Neural crest cell (in vitro differentiated cells): ENCODE measurements at regions not wholly inside any gene's neighbourhood (a gene's known extent, or its start where the extent isn't known, plus 50 kb on each side); places are given as distances from the start of the nearest gene placed in this dataset.

Experiments
- DNase-seq: peaks from one replicate; pipeline ENCODE4 v3.0.0; 2021; ENCODE audit warnings: low read depth, mixed read lengths, low spot score
- H3K27ac Mint-ChIP-seq: one replicate; pipeline ENCODE4 v1.8.0; 2021; ENCODE audit warnings: mild to moderate bottlenecking, mixed read lengths; ENCODE audit not compliant: unreplicated experiment
- H3K27me3 Mint-ChIP-seq: 2 replicates; pipeline ENCODE4 v1.8.0; 2021; ENCODE audit warnings: low read depth, mild to moderate bottlenecking, mixed read lengths
- H3K36me3 Mint-ChIP-seq: 2 replicates; pipeline ENCODE4 v1.8.0; 2021; ENCODE audit warnings: low read depth, mild to moderate bottlenecking, mixed read lengths
- H3K4me1 Mint-ChIP-seq: 2 replicates; pipeline ENCODE4 v1.8.0; 2021; ENCODE audit warnings: mixed read lengths
- H3K4me3 Mint-ChIP-seq: one replicate; pipeline ENCODE4 v1.8.0; 2021; ENCODE audit warnings: mild to moderate bottlenecking, mixed read lengths
- H3K9me3 Mint-ChIP-seq: 2 replicates; pipeline ENCODE4 v1.8.0; 2021; ENCODE audit warnings: mixed read lengths
- CTCF ChIP-seq: fragments of 200-600 bp; sonication (generic); conservative IDR thresholded peaks from 2 replicates; pipeline ENCODE4 v1.5.0; 2021; ENCODE audit warnings: antibody characterized with exemption, mild to moderate bottlenecking

DNA sequence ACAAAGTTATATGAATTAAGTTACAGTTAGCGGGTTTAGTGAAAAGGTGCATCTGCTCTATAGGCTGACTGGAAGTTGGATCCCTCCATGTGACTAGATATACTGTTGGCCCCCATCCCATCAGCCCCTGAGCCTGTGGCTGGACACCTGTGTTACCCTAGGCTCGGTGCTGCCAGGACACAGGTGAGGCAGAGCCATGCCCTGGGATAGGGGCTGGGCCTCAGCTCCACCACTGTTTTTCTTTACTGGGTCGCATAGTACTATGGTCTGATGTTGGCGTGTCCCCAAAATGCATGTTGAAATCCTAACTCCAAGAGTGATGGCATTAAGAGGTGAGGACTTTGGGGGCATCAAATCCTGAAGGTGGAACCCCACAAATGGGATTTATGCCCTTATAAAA is 638.6 kb upstream of the ID2 start:
- DNase-seq, result no peak
- H3K27ac Mint-ChIP-seq, result no peak overlapping the region
- H3K27me3 Mint-ChIP-seq, result no peaks in the 10 kb centered on the region
- H3K9me3 Mint-ChIP-seq, result peaks cover 13% of the 10 kb centered on the region
- H3K4me3 Mint-ChIP-seq, result no peak overlapping the region
- no peak for TF ChIP-seq CTCF
- peaks cover 11% of the 10 kb centered on the region for H3K4me1 Mint-ChIP-seq
- H3K36me3 Mint-ChIP-seq, result peaks cover 7% of the 10 kb centered on the region

DNA sequence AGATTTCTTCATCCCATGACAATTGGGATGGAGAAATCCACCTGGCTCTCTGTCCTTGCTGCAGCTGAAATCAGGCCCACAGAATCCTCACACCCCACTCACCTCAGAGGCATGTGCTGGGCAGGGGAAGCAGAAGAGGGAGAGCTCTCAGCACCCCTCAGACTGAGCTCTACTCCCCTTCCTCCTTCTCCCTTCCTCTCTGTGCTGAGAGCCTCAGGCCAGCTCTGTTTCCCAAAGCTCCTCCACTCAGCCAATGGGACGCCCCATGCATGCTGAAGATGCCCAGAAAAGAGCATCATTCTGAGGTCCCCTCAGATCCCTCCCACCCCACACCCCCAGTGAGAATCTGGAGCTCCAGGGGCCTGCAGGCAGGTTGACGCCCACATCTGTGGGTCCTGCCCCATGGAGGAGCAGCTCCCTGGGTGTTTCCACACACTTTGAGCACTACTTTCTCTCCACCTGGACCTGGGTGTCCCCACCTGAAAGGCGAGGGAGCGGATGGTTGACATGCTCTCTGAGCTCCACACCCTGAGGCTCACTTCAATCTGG is 637.7 kb upstream of the ID2 start:
- peaks cover 13% of the 10 kb centered on the region for H3K9me3 Mint-ChIP-seq
- H3K27ac Mint-ChIP-seq, result no peak overlapping the region
- H3K36me3 Mint-ChIP-seq, result peaks cover 7% of the 10 kb centered on the region
- H3K27me3 Mint-ChIP-seq, result no peaks in the 10 kb centered on the region
- no peak for DNase-seq
- peaks cover 4% of the 10 kb centered on the region for H3K4me1 Mint-ChIP-seq
- no peak overlapping the region for H3K4me3 Mint-ChIP-seq
- TF ChIP-seq CTCF, result no peak

- no peak overlapping the region for H3K4me3 Mint-ChIP-seq
- H3K27me3 Mint-ChIP-seq, result no peaks in the 10 kb centered on the region
- peak overlapping the region; percentile 1 for H3K27ac Mint-ChIP-seq
- no peak for DNase-seq
- no peak for TF ChIP-seq CTCF
- peaks cover 7% of the 10 kb centered on the region for H3K36me3 Mint-ChIP-seq
- peaks cover 13% of the 10 kb centered on the region for H3K9me3 Mint-ChIP-seq
- peaks cover 4% of the 10 kb centered on the region for H3K4me1 Mint-ChIP-seq
Observed at GRCh38 chr2:8045081-8045614, 636.7 kb upstream of the ID2 start.

- DNase-seq, result no peak
- Mint-ChIP-seq H3K4me3 (no peak overlapping the region), H3K9me3 (peaks cover 16% of the 10 kb centered on the region), H3K4me1 (peaks cover 4% of the 10 kb centered on the region), H3K36me3 (peaks cover 7% of the 10 kb centered on the region), H3K27me3 (no peaks in the 10 kb centered on the region), H3K27ac (no peak overlapping the region)
- no peak for TF ChIP-seq CTCF
Observed at GRCh38 chr2:8046849-8047248, 635.0 kb upstream of the ID2 start.

GRCh38 chr2:8049176-8049575 is 632.7 kb upstream of the ID2 start:
- peaks cover 7% of the 10 kb centered on the region for H3K36me3 Mint-ChIP-seq
- H3K9me3 Mint-ChIP-seq, result peaks cover 16% of the 10 kb centered on the region
- DNase-seq, result no peak
- no peak overlapping the region for H3K4me3 Mint-ChIP-seq
- peaks cover 4% of the 10 kb centered on the region for H3K4me1 Mint-ChIP-seq
- no peaks in the 10 kb centered on the region for H3K27me3 Mint-ChIP-seq
- H3K27ac Mint-ChIP-seq, result no peak overlapping the region
- no peak for TF ChIP-seq CTCF
